ENCODE measurements at regions not wholly inside any gene's neighbourhood (a gene's known extent, or its start where the extent isn't known, plus 50 kb on each side); places are given as distances from the start of the nearest gene placed in this dataset.
"Not testable (repeated sequence)": the region's sequence is repeated elsewhere in the genome, so short reads cannot be mapped to it uniquely, and the experiment has no call there.

GRCh38 chr3:193923958-193924357 is 212.0 kb upstream of the HES1 start:
- not testable (repeated sequence) for H3K4me2 ChIP-seq (ENCODE audit: low read length); H3K79me2 ChIP-seq (ENCODE audit: control insufficient read depth, insufficient read depth, low read length, poor library complexity); H3K4ac ChIP-seq (ENCODE audit: low read depth, low read length); H4K8ac ChIP-seq (ENCODE audit: low read depth, low read length); DNase-seq; H3K4me1 ChIP-seq (ENCODE audit: control insufficient read depth in 1 of 2, insufficient read depth in 2 of 2, low read length in 2 of 2); H3K27ac ChIP-seq (ENCODE audit: low read depth, low read length); H3K79me1 ChIP-seq (ENCODE audit: low read length); H2BK12ac ChIP-seq (ENCODE audit: low read length); H4K91ac ChIP-seq (ENCODE audit: low read depth, low read length); H3K9ac ChIP-seq (ENCODE audit: low read length); H3K18ac ChIP-seq (ENCODE audit: low read length); H2BK5ac ChIP-seq (ENCODE audit: low read depth, low read length, poor library complexity); H3K36me3 ChIP-seq (ENCODE audit: control insufficient read depth in 1 of 2, insufficient read depth in 2 of 2, low read length in 2 of 2); H3K27me3 ChIP-seq (ENCODE audit: insufficient read depth, low read length); H3K4me3 ChIP-seq (ENCODE audit: low read depth, low read length); H3K9me3 ChIP-seq (ENCODE audit: insufficient read depth, low read depth, low read length); H2AFZ ChIP-seq (ENCODE audit: insufficient read depth, low read length, poor library complexity); H4K12ac ChIP-seq (ENCODE audit: low read depth, low read length); H2BK120ac ChIP-seq (ENCODE audit: insufficient read depth, low read length, poor library complexity); H3K14ac ChIP-seq (ENCODE audit: low read length); H2AK5ac ChIP-seq (ENCODE audit: low read length); H3K23ac ChIP-seq (ENCODE audit: low read length)

- H3K23ac ChIP-seq (ENCODE audit: low read length); H2BK120ac ChIP-seq (ENCODE audit: insufficient read depth, low read length, poor library complexity): not testable (repeated sequence)
Measured at GRCh38 chr3:193926071-193926470, 209.9 kb upstream of the HES1 start.

GRCh38 chr3:193927413-193928206 is 208.3 kb upstream of the HES1 start:
- H2AK5ac ChIP-seq (ENCODE audit: low read length); H3K36me3 ChIP-seq (ENCODE audit: control insufficient read depth in 1 of 2, insufficient read depth in 2 of 2, low read length in 2 of 2); H3K4me1 ChIP-seq (ENCODE audit: control insufficient read depth in 1 of 2, insufficient read depth in 2 of 2, low read length in 2 of 2); H2AFZ ChIP-seq (ENCODE audit: insufficient read depth, low read length, poor library complexity); H4K8ac ChIP-seq (ENCODE audit: low read depth, low read length); H3K9me3 ChIP-seq (ENCODE audit: insufficient read depth, low read depth, low read length); H2BK5ac ChIP-seq (ENCODE audit: low read depth, low read length, poor library complexity); H3K79me1 ChIP-seq (ENCODE audit: low read length); H3K4me2 ChIP-seq (ENCODE audit: low read length); H2BK120ac ChIP-seq (ENCODE audit: insufficient read depth, low read length, poor library complexity); H2BK12ac ChIP-seq (ENCODE audit: low read length); H3K18ac ChIP-seq (ENCODE audit: low read length); H3K27ac ChIP-seq (ENCODE audit: low read depth, low read length); DNase-seq; H3K23ac ChIP-seq (ENCODE audit: low read length); H4K12ac ChIP-seq (ENCODE audit: low read depth, low read length); H3K4me3 ChIP-seq (ENCODE audit: low read depth, low read length); H3K79me2 ChIP-seq (ENCODE audit: control insufficient read depth, insufficient read depth, low read length, poor library complexity); H3K4ac ChIP-seq (ENCODE audit: low read depth, low read length); H4K91ac ChIP-seq (ENCODE audit: low read depth, low read length); H3K27me3 ChIP-seq (ENCODE audit: insufficient read depth, low read length); H3K14ac ChIP-seq (ENCODE audit: low read length); H3K9ac ChIP-seq (ENCODE audit: low read length): not testable (repeated sequence)
- no CpG with 5 or more reads among the region's 5 CpGs for WGBS (ENCODE audit: extremely low coverage, insufficient coverage, insufficient read length)

More at GRCh38 chr3:193926071-193926470, 209.9 kb upstream of the HES1 start:
- DNase-seq; H3K27ac ChIP-seq (ENCODE audit: low read depth, low read length); H2BK5ac ChIP-seq (ENCODE audit: low read depth, low read length, poor library complexity); H3K14ac ChIP-seq (ENCODE audit: low read length); H3K27me3 ChIP-seq (ENCODE audit: insufficient read depth, low read length); H4K8ac ChIP-seq (ENCODE audit: low read depth, low read length); H3K79me2 ChIP-seq (ENCODE audit: control insufficient read depth, insufficient read depth, low read length, poor library complexity); H3K9me3 ChIP-seq (ENCODE audit: insufficient read depth, low read depth, low read length); H3K4me3 ChIP-seq (ENCODE audit: low read depth, low read length); H2BK12ac ChIP-seq (ENCODE audit: low read length); H3K36me3 ChIP-seq (ENCODE audit: control insufficient read depth in 1 of 2, insufficient read depth in 2 of 2, low read length in 2 of 2); H2AK5ac ChIP-seq (ENCODE audit: low read length); H3K9ac ChIP-seq (ENCODE audit: low read length); H3K4me2 ChIP-seq (ENCODE audit: low read length); H3K4ac ChIP-seq (ENCODE audit: low read depth, low read length); H3K4me1 ChIP-seq (ENCODE audit: control insufficient read depth in 1 of 2, insufficient read depth in 2 of 2, low read length in 2 of 2); H4K12ac ChIP-seq (ENCODE audit: low read depth, low read length); H4K91ac ChIP-seq (ENCODE audit: low read depth, low read length); H3K18ac ChIP-seq (ENCODE audit: low read length); H3K79me1 ChIP-seq (ENCODE audit: low read length); H2AFZ ChIP-seq (ENCODE audit: insufficient read depth, low read length, poor library complexity): not testable (repeated sequence)
- no CpG with 5 or more reads among the region's 3 CpGs for WGBS (ENCODE audit: extremely low coverage, insufficient coverage, insufficient read length)

- no peaks in the 10 kb centered on the region for H3K79me2 ChIP-seq (ENCODE audit: control insufficient read depth, insufficient read depth, low read length, poor library complexity)
- H4K8ac ChIP-seq (ENCODE audit: low read depth, low read length), result no peak overlapping the region
- H4K12ac ChIP-seq (ENCODE audit: low read depth, low read length), result no peak overlapping the region
- H3K79me1 ChIP-seq (ENCODE audit: low read length), result no peaks in the 10 kb centered on the region
- H3K4me1 ChIP-seq (ENCODE audit: control insufficient read depth in 1 of 2, insufficient read depth in 2 of 2, low read length in 2 of 2), result no peaks in the 10 kb centered on the region
- no peak for DNase-seq
- H3K9me3 ChIP-seq (ENCODE audit: insufficient read depth, low read depth, low read length), result peaks cover 4% of the 10 kb centered on the region
- H3K27ac ChIP-seq (ENCODE audit: low read depth, low read length), result no peak overlapping the region
- no peak overlapping the region for H3K18ac ChIP-seq (ENCODE audit: low read length)
- H2BK120ac ChIP-seq (ENCODE audit: insufficient read depth, low read length, poor library complexity), result no peak overlapping the region
- H3K4ac ChIP-seq (ENCODE audit: low read depth, low read length), result no peak overlapping the region
- no peak overlapping the region for H2AFZ ChIP-seq (ENCODE audit: insufficient read depth, low read length, poor library complexity)
- no peak overlapping the region for H3K14ac ChIP-seq (ENCODE audit: low read length)
- H3K23ac ChIP-seq (ENCODE audit: low read length), result no peak overlapping the region
- H2BK5ac ChIP-seq (ENCODE audit: low read depth, low read length, poor library complexity), result no peak overlapping the region
- no peak overlapping the region for H4K91ac ChIP-seq (ENCODE audit: low read depth, low read length)
- no peak overlapping the region for H2AK5ac ChIP-seq (ENCODE audit: low read length)
- H3K4me2 ChIP-seq (ENCODE audit: low read length), result no peak overlapping the region
- H3K9ac ChIP-seq (ENCODE audit: low read length), result no peak overlapping the region
- no peak overlapping the region for H3K4me3 ChIP-seq (ENCODE audit: low read depth, low read length)
- no CpG with 5 or more reads among the region's 7 CpGs for WGBS (ENCODE audit: extremely low coverage, insufficient coverage, insufficient read length)
- H3K36me3 ChIP-seq (ENCODE audit: control insufficient read depth in 1 of 2, insufficient read depth in 2 of 2, low read length in 2 of 2), result no peaks in the 10 kb centered on the region
- no peak overlapping the region for H2BK12ac ChIP-seq (ENCODE audit: low read length)
- no peaks in the 10 kb centered on the region for H3K27me3 ChIP-seq (ENCODE audit: insufficient read depth, low read length)
Measured at GRCh38 chr3:193928354-193929209, 207.4 kb upstream of the HES1 start.
